Kidney (tissue), 13 donors: ENCODE measurements at regions not wholly inside any gene's neighbourhood (a gene's known extent, or its start where the extent isn't known, plus 50 kb on each side); places are given as distances from the start of the nearest gene placed in this dataset.

Experiments used
- DNase-seq, 5 donors: peaks; one replicate each; pipeline ENCODE4 v3.0.0-alpha.2; 2013 to 2020
- FAIRE-seq: peaks from 2 replicates; lab custom pipeline; 2012; peaks lifted over from hg19 to GRCh38; lab: Jason Lieb, UNC
- H3K27ac ChIP-seq, 2 donors: one replicate each; pipeline ENCODE4 v1.7.0; 2013; ENCODE audit warnings: low read depth in 2 of 2, low read length in 2 of 2, inconsistent platforms in 1 of 2
- H3K27me3 ChIP-seq: one replicate; pipeline ENCODE4 v1.7.1; 2013; ENCODE audit warnings: low read length, inconsistent platforms; ENCODE audit not compliant: control insufficient read depth, insufficient read depth
- H3K36me3 ChIP-seq, 3 donors: one replicate each; pipeline versions ENCODE4 v1.7.0 to v1.7.1; 2013; ENCODE audit warnings: low read length in 3 of 3, control low read depth in 1 of 3, inconsistent platforms in 1 of 3; ENCODE audit not compliant: insufficient read depth in 3 of 3, control insufficient read depth in 2 of 3
- H3K4me1 ChIP-seq, 3 donors: one replicate each; pipeline versions ENCODE4 v1.7.0 to v1.7.1; 2013; ENCODE audit warnings: low read length in 3 of 3, inconsistent platforms in 1 of 3, low read depth in 1 of 3; ENCODE audit not compliant: control insufficient read depth in 2 of 3, insufficient read depth in 2 of 3
- H3K4me3 ChIP-seq, 3 donors: one replicate each; pipeline versions ENCODE4 v1.7.0 to v1.8.1; 2013; ENCODE audit warnings: low read length in 3 of 3, control low read depth in 1 of 3, inconsistent platforms in 1 of 3
- H3K9ac ChIP-seq, 3 donors: one replicate each; pipeline versions ENCODE4 v1.7.0 to v1.7.1; 2013; ENCODE audit warnings: low read length in 3 of 3, control low read depth in 1 of 3, inconsistent platforms in 1 of 3
- H3K9me3 ChIP-seq, 3 donors: one replicate each; pipeline versions ENCODE4 v1.7.0 to v1.7.1; 2013; ENCODE audit warnings: low read length in 3 of 3, control low read depth in 1 of 3, inconsistent platforms in 1 of 3; ENCODE audit not compliant: control insufficient read depth in 2 of 3, insufficient read depth in 1 of 3
- intact Hi-C: fragments of 100-400 bp; cut with DNase I; formaldehyde crosslinking; loops from one replicate; pipeline ENCODE4 v1.11.1; 2022
- TF ChIP-seq, protein P1 (sequence below): IDR thresholded peaks from 3 replicates; pipeline ENCODE4 v1.5.1; 2012; ENCODE audit warnings: mild to moderate bottlenecking, moderate library complexity, borderline replicate concordance; ENCODE audit not compliant: insufficient read depth; ENCODE audit errors: extremely low read depth
- donor health status: control.
- donor health status: control.
- donor health status: control.
- donor health status: control.
- donor health status: control.
- donor health status: DM: yes; HTN: yes; CAD: no.
- donor health status: Normal renal cell carcinoma (clear cell type).

DNA sequence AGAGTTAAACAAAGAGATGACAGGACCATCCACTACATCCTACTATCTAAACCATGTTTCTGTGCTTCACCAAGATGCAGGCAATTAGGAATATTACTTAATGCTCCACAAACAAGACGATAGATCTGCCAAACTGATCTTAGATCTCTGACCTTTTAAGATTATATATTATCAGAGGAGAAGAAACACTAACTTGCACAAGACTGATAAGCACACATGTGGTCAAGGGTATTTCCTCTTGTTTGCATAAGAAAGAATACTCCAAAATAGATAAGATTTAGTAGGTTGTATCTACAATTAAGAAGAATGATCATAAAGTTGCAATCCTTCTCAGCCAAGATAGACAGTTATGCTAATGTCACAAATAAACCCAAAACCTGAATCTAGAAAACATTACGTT, 601.0 kb upstream of the ACO1 start:
- Histone ChIP-seq H3K9ac (no peak overlapping the region), H3K36me3 (no peaks in the 10 kb centered on the region), H3K27ac (no peak overlapping the region), H3K9me3 (peaks cover 0 to 11% (median 0%) of the 10 kb centered on the region in 3 donors), H3K27me3 (no peaks in the 10 kb centered on the region), H3K4me3 (no peak overlapping the region), H3K4me1 (no peaks in the 10 kb centered on the region)
- no peak for DNase-seq
- TF ChIP-seq, protein P1, sequence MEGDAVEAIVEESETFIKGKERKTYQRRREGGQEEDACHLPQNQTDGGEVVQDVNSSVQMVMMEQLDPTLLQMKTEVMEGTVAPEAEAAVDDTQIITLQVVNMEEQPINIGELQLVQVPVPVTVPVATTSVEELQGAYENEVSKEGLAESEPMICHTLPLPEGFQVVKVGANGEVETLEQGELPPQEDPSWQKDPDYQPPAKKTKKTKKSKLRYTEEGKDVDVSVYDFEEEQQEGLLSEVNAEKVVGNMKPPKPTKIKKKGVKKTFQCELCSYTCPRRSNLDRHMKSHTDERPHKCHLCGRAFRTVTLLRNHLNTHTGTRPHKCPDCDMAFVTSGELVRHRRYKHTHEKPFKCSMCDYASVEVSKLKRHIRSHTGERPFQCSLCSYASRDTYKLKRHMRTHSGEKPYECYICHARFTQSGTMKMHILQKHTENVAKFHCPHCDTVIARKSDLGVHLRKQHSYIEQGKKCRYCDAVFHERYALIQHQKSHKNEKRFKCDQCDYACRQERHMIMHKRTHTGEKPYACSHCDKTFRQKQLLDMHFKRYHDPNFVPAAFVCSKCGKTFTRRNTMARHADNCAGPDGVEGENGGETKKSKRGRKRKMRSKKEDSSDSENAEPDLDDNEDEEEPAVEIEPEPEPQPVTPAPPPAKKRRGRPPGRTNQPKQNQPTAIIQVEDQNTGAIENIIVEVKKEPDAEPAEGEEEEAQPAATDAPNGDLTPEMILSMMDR, result no peak
- FAIRE-seq, result no peak
- intact Hi-C loops, result no loop called here

- no peak for DNase-seq
- no peak for FAIRE-seq
- H3K9me3 ChIP-seq, result no peaks in the 10 kb centered on the region
Observed at GRCh38 chr9:31790720-31791119, 593.7 kb upstream of the ACO1 start.

GRCh38 chr9:31799953-31800609, 584.4 kb upstream of the ACO1 start:
- no peaks in the 10 kb centered on the region for H3K36me3 ChIP-seq
- TF ChIP-seq, protein P1, result peak; percentile 34
- intact Hi-C loops, result no loop called here
- FAIRE-seq, result no peak
- H3K27me3 ChIP-seq, result no peaks in the 10 kb centered on the region
- no peak overlapping the region for H3K27ac ChIP-seq
- no peaks in the 10 kb centered on the region for H3K9me3 ChIP-seq
- H3K4me3 ChIP-seq, result no peak overlapping the region
- H3K9ac ChIP-seq, result no peak overlapping the region
- no peaks in the 10 kb centered on the region for H3K4me1 ChIP-seq
- peak in 2 of 5 donors; percentile 45 to 47 for DNase-seq

More at GRCh38 chr9:31790720-31791119, 593.7 kb upstream of the ACO1 start:
- no peak overlapping the region for H3K27ac ChIP-seq
- intact Hi-C loops, result no loop called here
- TF ChIP-seq, protein P1, result no peak
- no peak overlapping the region for H3K4me3 ChIP-seq
- H3K9ac ChIP-seq, result no peak overlapping the region
- no peaks in the 10 kb centered on the region for H3K4me1 ChIP-seq
- no peaks in the 10 kb centered on the region for H3K36me3 ChIP-seq
- H3K27me3 ChIP-seq, result no peaks in the 10 kb centered on the region
